ENCODE measurements at regions not wholly inside any gene's neighbourhood (a gene's known extent, or its start where the extent isn't known, plus 50 kb on each side); places are given as distances from the start of the nearest gene placed in this dataset.

- TF ChIP-seq POLR2A (IDR thresholded peaks at IDR 0.05): no peak
- TF ChIP-seq CTCF (IDR thresholded peaks at IDR 0.05): no peak
- WGBS, 2 donors: 27 to 48% methylated on average over 3 of the region's 3 CpGs
- intact Hi-C loops (cut with DNase I; ENCODE audit: low total_unique reads): no loop called here
Observed at GRCh38 chr11:119506436-119506835, 83.5 kb upstream of the THY1 start.

GRCh38 chr11:119505861-119506260, 82.9 kb upstream of the THY1 start:
- intact Hi-C loops (cut with DNase I; ENCODE audit: low total_unique reads): no loop called here
- no peak for DNase-seq (ENCODE audit: low spot score in 2 of 2)
- WGBS, 2 donors: 90% methylated on average over 8 of the region's 8 CpGs
- TF ChIP-seq POLR2A (IDR thresholded peaks at IDR 0.05) (no peak), CTCF (IDR thresholded peaks at IDR 0.05) (no peak)
- no peak overlapping the region for H3K4me3 ChIP-seq (ENCODE audit: low read depth, poor library complexity, severe bottlenecking)

More at GRCh38 chr11:119506436-119506835, 83.5 kb upstream of the THY1 start:
- H3K4me3 ChIP-seq (ENCODE audit: low read depth, poor library complexity, severe bottlenecking): no peak overlapping the region
- no peak for DNase-seq (ENCODE audit: low spot score in 2 of 2)

DNA sequence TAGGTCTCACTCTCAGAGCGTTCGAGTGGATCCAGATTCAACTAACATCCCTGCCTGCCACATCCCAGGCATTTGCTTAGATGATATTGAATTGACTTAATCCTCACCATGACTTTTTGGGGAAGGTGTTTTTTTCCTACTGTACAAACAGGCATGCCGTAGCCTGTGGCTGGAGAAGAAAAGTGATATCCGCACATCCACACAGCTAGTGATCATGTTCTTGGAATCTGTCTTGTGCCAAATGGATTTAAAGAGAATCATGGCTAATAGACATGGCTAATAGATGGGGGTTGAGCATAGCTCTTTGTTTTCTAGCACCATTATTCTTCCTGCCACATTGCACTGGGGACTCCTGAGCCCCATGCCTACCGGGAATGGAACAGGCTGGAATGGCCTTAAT, 82.1 kb upstream of the THY1 start:
- intact Hi-C loops (cut with DNase I; ENCODE audit: low total_unique reads): no loop called here

GRCh38 chr11:119504371-119504770, 81.4 kb upstream of the THY1 start:
- no peak for DNase-seq (ENCODE audit: low spot score in 2 of 2)
- 58 to 67% methylated on average over 1 of the region's 1 CpG for WGBS, 2 donors
- intact Hi-C loops (cut with DNase I; ENCODE audit: low total_unique reads): no loop called here
- H3K4me3 ChIP-seq (ENCODE audit: low read depth, poor library complexity, severe bottlenecking): no peak overlapping the region
- no peak for TF ChIP-seq POLR2A (IDR thresholded peaks at IDR 0.05)
- no peak for TF ChIP-seq CTCF (IDR thresholded peaks at IDR 0.05)

More for the DNA sequence above, 82.1 kb upstream of the THY1 start:
- DNase-seq (ENCODE audit: low spot score in 2 of 2): no peak
- no peak overlapping the region for H3K4me3 ChIP-seq (ENCODE audit: low read depth, poor library complexity, severe bottlenecking)
- 87 to 89% methylated on average over 5 of the region's 5 CpGs for WGBS, 2 donors
- TF ChIP-seq POLR2A (IDR thresholded peaks at IDR 0.05) (no peak), CTCF (IDR thresholded peaks at IDR 0.05) (no peak)

- WGBS, 2 donors: 47 to 58% methylated on average over 21 of the region's 21 CpGs
- no peak for DNase-seq (ENCODE audit: low spot score in 2 of 2)
- no peak for TF ChIP-seq CTCF (IDR thresholded peaks at IDR 0.05)
- no peak for TF ChIP-seq POLR2A (IDR thresholded peaks at IDR 0.05)
- intact Hi-C loops (cut with DNase I; ENCODE audit: low total_unique reads): no loop called here
- no peak overlapping the region for H3K4me3 ChIP-seq (ENCODE audit: low read depth, poor library complexity, severe bottlenecking)
Observed at GRCh38 chr11:119501777-119502405, 78.9 kb upstream of the THY1 start.

DNA sequence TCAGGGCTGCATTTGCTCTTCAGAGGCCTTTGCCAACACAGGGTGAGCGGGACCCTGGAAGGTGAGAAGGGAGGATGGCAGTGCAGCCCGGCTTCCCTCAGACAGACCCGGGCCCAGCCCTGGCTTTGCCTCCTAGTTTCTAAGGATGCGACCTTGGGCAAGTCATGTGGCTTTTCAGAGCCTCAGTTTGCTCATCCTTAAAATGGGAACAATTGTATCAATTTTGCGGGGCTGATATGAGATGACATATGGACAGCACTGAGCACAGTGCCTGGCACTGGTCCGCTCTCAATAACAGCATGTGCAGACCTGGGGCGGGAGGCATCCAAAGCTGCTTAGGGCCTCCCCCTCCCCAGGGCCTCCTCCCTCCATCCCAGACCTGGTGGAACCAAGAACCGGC, 74.7 kb upstream of the THY1 start:
- no peak overlapping the region for H3K4me3 ChIP-seq (ENCODE audit: low read depth, poor library complexity, severe bottlenecking)
- no peak for TF ChIP-seq CTCF (IDR thresholded peaks at IDR 0.05)
- TF ChIP-seq POLR2A (IDR thresholded peaks at IDR 0.05): no peak
- intact Hi-C loops (cut with DNase I; ENCODE audit: low total_unique reads): no loop called here
- 86 to 87% methylated on average over 8 of the region's 8 CpGs for WGBS, 2 donors
- DNase-seq (ENCODE audit: low spot score in 2 of 2): no peak

Data from lower leg skin (tissue), 4 donors.